Gastroesophageal sphincter (tissue), 3 donors: ENCODE measurements at regions not wholly inside any gene's neighbourhood (a gene's known extent, or its start where the extent isn't known, plus 50 kb on each side); places are given as distances from the start of the nearest gene placed in this dataset.

Source experiments
- CTCF ChIP-seq, 4 experiments: fragments of 200-600 bp in 2 of 4; fragments of 450-650 bp in 2 of 4; sonication (generic) in 1 of 4; IDR thresholded peaks; one replicate each; pipeline ENCODE4 v1.5.1; 2017 to 2019; ENCODE audit warnings: antibody characterized with exemption in 4 of 4, mild to moderate bottlenecking in 2 of 4, moderate library complexity in 2 of 4
- EP300 ChIP-seq: sonication (generic); formaldehyde crosslinking; IDR thresholded peaks from one replicate; pipeline ENCODE4 v1.6.1; 2017; ENCODE audit warnings: antibody characterized with exemption, mild to moderate bottlenecking
- POLR2A ChIP-seq, 2 donors: fragments of 450-650 bp; IDR thresholded peaks; one replicate each; pipeline ENCODE4 v1.6.1; 2017; ENCODE audit warnings: antibody characterized with exemption in 2 of 2, mild to moderate bottlenecking in 2 of 2, moderate library complexity in 1 of 2
- POLR2AphosphoS5 ChIP-seq: sonication (generic); formaldehyde crosslinking; IDR thresholded peaks from one replicate; pipeline ENCODE4 v1.6.1; 2017; ENCODE audit warnings: antibody characterized with exemption

GRCh38 chr5:105030153-105030552 is 1467.6 kb upstream of the NUDT12 start:
- TF ChIP-seq POLR2AphosphoS5 (no peak), CTCF (IDR thresholded peaks at IDR 0.05) (no peak), EP300 (no peak), POLR2A (IDR thresholded peaks at IDR 0.05) (no peak)
